K562 (cell line): ENCODE measurements at regions not wholly inside any gene's neighbourhood (a gene's known extent, or its start where the extent isn't known, plus 50 kb on each side); places are given as distances from the start of the nearest gene placed in this dataset.

Experiments
- ATAC-seq: fragments of 200-7000 bp; cut with Tn5 transposase; 3 replicates; pipeline ENCODE4 v1.9.1; 2020; ENCODE audit warnings: moderate library complexity
- BruUV-seq: library from RNA; stranded (reverse); fragments of 400-500 nt; replicated peaks from 2 replicates; lab custom pipeline; 2021; lab: Mats Ljungman, UMichigan
- CTCF ChIA-PET: fragments of 300-600 bp; formaldehyde crosslinking; extraction: SDS; loops from one replicate; lab custom pipeline; 2021; ENCODE audit warnings: low intra/inter-chr PET ratio; lab: Yijun Ruan, JAX
- POLR2A ChIA-PET: fragments of 300-600, 350-650 bp; sonication (Branson Sonifier 250); formaldehyde crosslinking; extraction: SDS; loops from one replicate; lab custom pipeline; 2021; ENCODE audit warnings: antibody characterized with exemption, inconsistent platforms; lab: Yijun Ruan, JAX
- DNase-seq, 4 experiments: peaks; one replicate each; pipeline versions ENCODE4 v3.0.0 to v3.0.0-alpha.2; 2011 to 2018; ENCODE audit warnings: low spot score in 3 of 4, mixed read lengths in 3 of 4; ENCODE audit errors: extremely low read depth in 1 of 4
- FAIRE-seq: peaks from 2 replicates; lab custom pipeline; 2011; peaks lifted over from hg19 to GRCh38; lab: Jason Lieb, UNC
- H2AFZ ChIP-seq: 2 replicates; pipeline ENCODE4 v1.6.0; 2011; ENCODE audit warnings: low read depth, low read length, control low read depth, inconsistent platforms
- H3K27ac ChIP-seq: fragments of 200-600 bp; 3 replicates; pipeline ENCODE4 v1.8.0; 2011; ENCODE audit warnings: low read depth, mild to moderate bottlenecking, control low read depth, inconsistent platforms, low read length, moderate library complexity, mixed read lengths; ENCODE audit errors: extremely low read depth
- H3K27me3 ChIP-seq, 2 experiments: fragments of 300-600 bp in 1 of 2; 2 replicates in 1 of 2; 3 replicates in 1 of 2; pipeline versions ENCODE4 v1.6.0 to v1.8.0; 2011; ENCODE audit warnings: inconsistent platforms in 2 of 2, low read length in 2 of 2, mild to moderate bottlenecking in 1 of 2, mixed read lengths in 1 of 2, moderate library complexity in 1 of 2; ENCODE audit not compliant: control insufficient read depth in 2 of 2, insufficient read depth in 2 of 2
- H3K36me3 ChIP-seq: fragments of 300-600 bp; 3 replicates; pipeline ENCODE4 v1.8.0; 2011; ENCODE audit warnings: mild to moderate bottlenecking, low read length, inconsistent platforms; ENCODE audit not compliant: control insufficient read depth, insufficient read depth
- H3K4me1 ChIP-seq, 2 experiments: fragments of 200-600 bp in 1 of 2; replicated peaks in 1 of 2; 2 replicates in 1 of 2; 3 replicates in 1 of 2; pipeline versions ENCODE4 v1.5.1 to v1.8.0; 2011; ENCODE audit warnings: inconsistent platforms in 2 of 2, low read length in 2 of 2, mild to moderate bottlenecking in 1 of 2, mixed read lengths in 1 of 2, moderate library complexity in 1 of 2; ENCODE audit not compliant: control insufficient read depth in 2 of 2, insufficient read depth in 2 of 2
- H3K4me2 ChIP-seq: 2 replicates; pipeline ENCODE4 v1.6.1; 2011; ENCODE audit warnings: low read length, control low read depth, inconsistent platforms, mixed read lengths; ENCODE audit not compliant: insufficient read depth
- H3K4me3 ChIP-seq: fragments of 200-600 bp; sonication (generic), shearing (Covaris generic); 2 replicates; pipeline ENCODE4 v1.5.1; 2016; ENCODE audit warnings: control low read depth, inconsistent platforms
- H3K79me2 ChIP-seq: fragments of 200-600 bp; 3 replicates; pipeline ENCODE4 v1.8.0; 2011; ENCODE audit warnings: low read length, inconsistent platforms; ENCODE audit not compliant: control insufficient read depth, insufficient read depth
- H3K9ac ChIP-seq, 2 experiments: 2 replicates each; pipeline versions ENCODE4 v1.6.0 to v1.6.1; 2011; ENCODE audit warnings: low read depth in 2 of 2, low read length in 2 of 2, control low read depth in 1 of 2, inconsistent platforms in 1 of 2, mild to moderate bottlenecking in 1 of 2, mixed read lengths in 1 of 2; ENCODE audit not compliant: insufficient read depth in 1 of 2
- H3K9me1 ChIP-seq: one replicate; pipeline ENCODE4 v1.6.0; 2011; ENCODE audit warnings: inconsistent platforms, mild to moderate bottlenecking, low read length, moderate library complexity; ENCODE audit not compliant: control insufficient read depth, insufficient read depth
- H3K9me3 ChIP-seq: replicated peaks from 2 replicates; pipeline ENCODE4 v1.5.1; 2011; ENCODE audit warnings: low read depth, low read length, inconsistent platforms; ENCODE audit not compliant: control insufficient read depth, insufficient read depth
- H4K20me1 ChIP-seq: replicated peaks from 2 replicates; pipeline ENCODE4 v1.6.1; 2011; ENCODE audit warnings: low read length, inconsistent platforms, mixed read lengths; ENCODE audit not compliant: control insufficient read depth, insufficient read depth
- CHD2 ChIP-seq: IDR thresholded peaks from 2 replicates; pipeline ENCODE4 v1.6.1; 2011; ENCODE audit warnings: low read depth, low read length
- NFE2L1 ChIP-seq: fragments of 450-650 bp; IDR thresholded peaks from 2 replicates; pipeline ENCODE4 v1.6.1; 2016; ENCODE audit warnings: missing genetic modification characterization, low read depth, mild to moderate bottlenecking, missing compliant biosample characterization, moderate library complexity, borderline replicate concordance
- PHF21A ChIP-seq: fragments of 450-650 bp; IDR thresholded peaks from 2 replicates; pipeline ENCODE4 v1.6.1; 2017; ENCODE audit warnings: low read depth, borderline replicate concordance
- RNF219 ChIP-seq: fragments of 250-450 bp; sonication (Bioruptor Pico); IDR thresholded peaks from 2 replicates; pipeline ENCODE4 v1.5.0; 2022; ENCODE audit warnings: mild to moderate bottlenecking
- ZBTB49 ChIP-seq: sonication (generic); formaldehyde crosslinking; IDR thresholded peaks from 2 replicates; pipeline ENCODE4 v1.8.0; 2022; ENCODE audit warnings: missing genetic modification reagents, mild to moderate bottlenecking, borderline replicate concordance
- WGBS: fragments of 100-300 bp; shearing (Covaris generic); methylation state at CpG from one replicate; pipeline ENCODE4 v1.1.6; 2016; ENCODE audit warnings: low coverage, mixed read lengths; ENCODE audit not compliant: insufficient coverage; ENCODE audit errors: missing lambda C conversion rate; 5-methylcytosine and 5-hydroxymethylcytosine counted together
- in situ Hi-C: fragments of 300-500 bp; cut with MboI; formaldehyde crosslinking; loops from 4 replicates; pipeline ENCODE4 v1.15.0; 2018; ENCODE audit warnings: inconsistent platforms, mixed read lengths
- intact Hi-C: fragments of 100-400 bp; cut with micrococcal nuclease; formaldehyde crosslinking; loops from 2 replicates; pipeline ENCODE4 v1.14.2; 2022

DNA sequence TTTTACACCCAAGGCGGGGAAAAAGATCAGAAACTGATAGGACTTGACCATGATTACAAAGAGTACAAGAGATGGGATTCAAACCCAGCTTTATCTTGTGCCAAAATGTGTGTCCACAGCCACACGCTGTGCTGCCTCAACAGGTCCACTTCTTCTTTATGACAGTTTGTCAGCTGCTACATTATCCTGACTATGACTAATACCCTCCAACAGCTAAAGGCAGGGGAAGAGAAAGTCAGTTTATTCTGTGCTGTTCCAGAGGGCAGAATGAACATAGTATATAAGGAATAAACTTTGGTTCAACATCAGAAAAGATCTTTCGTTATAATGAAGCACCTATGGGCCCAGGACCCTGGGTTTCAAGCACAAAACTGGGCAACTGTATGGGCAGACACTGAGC, 668.2 kb upstream of the TENM4 start:
- Histone ChIP-seq H3K27ac (no peak overlapping the region), H4K20me1 (no peaks in the 10 kb centered on the region), H3K9me1 (no peaks in the 10 kb centered on the region), H3K4me3 (no peak overlapping the region), H3K9me3 (no peaks in the 10 kb centered on the region), H3K79me2 (no peaks in the 10 kb centered on the region), H3K4me1 (no peaks in the 10 kb centered on the region), H2AFZ (no peak overlapping the region), H3K9ac (no peak overlapping the region), H3K36me3 (no peaks in the 10 kb centered on the region), H3K27me3 (no peaks in the 10 kb centered on the region), H3K4me2 (no peak overlapping the region)
- ATAC-seq (no peak), FAIRE-seq (no peak), DNase-seq (no peak)
- intact Hi-C loops (no loop called here), in situ Hi-C loops (no loop called here)
- no TSS peak for BruUV-seq
- 0% methylated on average over 3 of the region's 3 CpGs for WGBS
- no peak for TF ChIP-seq NFE2L1 (tag)
- CTCF ChIA-PET: no interaction called here
- POLR2A ChIA-PET: no interaction called here

GRCh38 chr11:80107415-80107814, 666.6 kb upstream of the TENM4 start:
- ATAC-seq: no peak
- no peak for FAIRE-seq
- Histone ChIP-seq H4K20me1 (no peaks in the 10 kb centered on the region), H3K9me3 (no peaks in the 10 kb centered on the region), H2AFZ (no peak overlapping the region), H3K27me3 (no peaks in the 10 kb centered on the region), H3K9me1 (no peaks in the 10 kb centered on the region), H3K4me3 (no peak overlapping the region), H3K27ac (no peak overlapping the region), H3K4me1 (no peaks in the 10 kb centered on the region), H3K79me2 (no peaks in the 10 kb centered on the region)
- WGBS: 0% methylated on average over 1 of the region's 1 CpG
- CTCF ChIA-PET: no interaction called here
- no TSS peak for BruUV-seq
- intact Hi-C loops: no loop called here
- DNase-seq: no peak
- in situ Hi-C loops: no loop called here
- no peak for TF ChIP-seq CHD2
- TF ChIP-seq RNF219 (CRISPR knock-in tag): no peak
- no peak for TF ChIP-seq ZBTB49 (CRISPR knock-in tag)
- TF ChIP-seq PHF21A: no peak
- TF ChIP-seq, all 486 proteins: peak for 0
- Histone ChIP-seq H3K4me2 (no peak overlapping the region), H3K9ac (no peak overlapping the region), H3K36me3 (no peaks in the 10 kb centered on the region)
- POLR2A ChIA-PET: no interaction called here
